Neuronal stem cell (in vitro differentiated cells): ENCODE measurements at regions not wholly inside any gene's neighbourhood (a gene's known extent, or its start where the extent isn't known, plus 50 kb on each side); places are given as distances from the start of the nearest gene placed in this dataset.
"Not testable (repeated sequence)": the region's sequence is repeated elsewhere in the genome, so short reads cannot be mapped to it uniquely, and the experiment has no call there.

ENCODE experiments used
- DNase-seq: peaks from one replicate; pipeline ENCODE4 v3.0.0-alpha.2; 2013; ENCODE audit warnings: low spot score
- H2AFZ ChIP-seq: one replicate; pipeline ENCODE4 v1.6.1; 2013; ENCODE audit warnings: mild to moderate bottlenecking, low read length, inconsistent platforms
- H2AK5ac ChIP-seq: 2 replicates; pipeline ENCODE4 v1.6.1; 2013; ENCODE audit warnings: low read depth, mild to moderate bottlenecking, inconsistent platforms, low read length, moderate library complexity, mixed read lengths
- H2BK120ac ChIP-seq: 2 replicates; pipeline ENCODE4 v1.6.1; 2013; ENCODE audit warnings: low read depth, mild to moderate bottlenecking, inconsistent platforms, low read length, moderate library complexity, mixed read lengths
- H2BK12ac ChIP-seq: one replicate; pipeline ENCODE4 v1.6.1; 2013; ENCODE audit warnings: low read length, inconsistent platforms
- H2BK15ac ChIP-seq: 2 replicates; pipeline ENCODE4 v1.6.1; 2013; ENCODE audit warnings: mild to moderate bottlenecking, low read length, inconsistent platforms, mixed read lengths
- H2BK5ac ChIP-seq: one replicate; pipeline ENCODE4 v1.6.1; 2013; ENCODE audit warnings: inconsistent platforms, mild to moderate bottlenecking, low read length, moderate library complexity
- H3K14ac ChIP-seq: one replicate; pipeline ENCODE4 v1.6.1; 2013; ENCODE audit warnings: low read length, inconsistent platforms
- H3K18ac ChIP-seq: 2 replicates; pipeline ENCODE4 v1.6.1; 2013; ENCODE audit warnings: low read length, inconsistent platforms
- H3K23ac ChIP-seq: 2 replicates; pipeline ENCODE4 v1.6.1; 2013; ENCODE audit warnings: low read depth, mild to moderate bottlenecking, mixed read lengths, low read length, inconsistent platforms; ENCODE audit not compliant: poor library complexity
- H3K27ac ChIP-seq: replicated peaks from 3 replicates; pipeline ENCODE4 v1.5.1; 2013; ENCODE audit warnings: low read length, inconsistent platforms
- H3K27me3 ChIP-seq, 3 experiments: 2 replicates each; pipeline ENCODE4 v1.6.1; 2013; ENCODE audit warnings: low read length in 3 of 3, mild to moderate bottlenecking in 2 of 3, inconsistent platforms in 1 of 3, low read depth in 1 of 3, mixed read lengths in 1 of 3, moderate library complexity in 1 of 3; ENCODE audit not compliant: control insufficient read depth in 3 of 3, insufficient read depth in 3 of 3
- H3K36me3 ChIP-seq, 2 donors: replicated peaks in 1 of 2; 2 replicates each; pipeline ENCODE4 v1.6.1; 2013; ENCODE audit warnings: low read length in 2 of 2; ENCODE audit not compliant: control insufficient read depth in 2 of 2, insufficient read depth in 2 of 2
- H3K4ac ChIP-seq: 2 replicates; pipeline ENCODE4 v1.6.1; 2013; ENCODE audit warnings: inconsistent platforms, mild to moderate bottlenecking, low read length, moderate library complexity
- H3K4me1 ChIP-seq, 2 donors: 1 replicate in 1 of 2; 2 replicates in 1 of 2; pipeline ENCODE4 v1.6.1; 2013; ENCODE audit warnings: low read length in 2 of 2, low read depth in 1 of 2; ENCODE audit not compliant: control insufficient read depth in 2 of 2, insufficient read depth in 1 of 2
- H3K4me2 ChIP-seq: one replicate; pipeline ENCODE4 v1.6.1; 2013; ENCODE audit warnings: mild to moderate bottlenecking, low read length, inconsistent platforms; ENCODE audit not compliant: insufficient read depth, poor library complexity, severe bottlenecking
- H3K4me3 ChIP-seq, 2 donors: 2 replicates each; pipeline ENCODE4 v1.5.1; 2013; ENCODE audit warnings: low read length in 2 of 2, mild to moderate bottlenecking in 2 of 2, inconsistent platforms in 1 of 2, moderate library complexity in 1 of 2
- H3K79me1 ChIP-seq: one replicate; pipeline ENCODE4 v1.6.1; 2013; ENCODE audit warnings: low read depth, mild to moderate bottlenecking, inconsistent platforms, low read length, moderate library complexity
- H3K9ac ChIP-seq: one replicate; pipeline ENCODE4 v1.6.1; 2013; ENCODE audit warnings: mild to moderate bottlenecking, low read depth, low read length, inconsistent platforms; ENCODE audit not compliant: poor library complexity
- H3K9me3 ChIP-seq, 2 donors: replicated peaks in 1 of 2; 2 replicates each; pipeline versions ENCODE3 to v1.6.1; 2013; ENCODE audit warnings: low read length in 2 of 2, mild to moderate bottlenecking in 2 of 2, inconsistent platforms in 1 of 2, low read depth in 1 of 2, mixed read lengths in 1 of 2, moderate library complexity in 1 of 2; ENCODE audit not compliant: control insufficient read depth in 2 of 2, insufficient read depth in 1 of 2
- H4K8ac ChIP-seq: one replicate; pipeline ENCODE4 v1.6.1; 2013; ENCODE audit warnings: low read depth, mild to moderate bottlenecking, inconsistent platforms, low read length, moderate library complexity
- H4K91ac ChIP-seq: one replicate; pipeline ENCODE4 v1.6.1; 2013; ENCODE audit warnings: low read length, low read depth, mild to moderate bottlenecking, inconsistent platforms; ENCODE audit not compliant: poor library complexity
- WGBS, 2 donors: extraction: QIAGEN DNeasy Blood & Tissue Kit; methylation state at CpG; one replicate each; pipeline ENCODE4 v1.1.7; 2013; ENCODE audit warnings: missing lambda C conversion rate in 2 of 2, mixed read lengths in 1 of 2; ENCODE audit not compliant: insufficient read length in 2 of 2, insufficient replicate concordance in 1 of 2; ENCODE audit errors: extremely low coverage in 2 of 2; 5-methylcytosine and 5-hydroxymethylcytosine counted together

- H3K23ac ChIP-seq, result no peak overlapping the region
- no peak overlapping the region for H2BK12ac ChIP-seq
- no peak overlapping the region for H4K91ac ChIP-seq
- H2BK120ac ChIP-seq, result no peak overlapping the region
- no peak overlapping the region for H3K14ac ChIP-seq
- H3K9me3 ChIP-seq, result no peaks in the 10 kb centered on the region
- H3K27ac ChIP-seq, result no peak overlapping the region
- H3K27me3 ChIP-seq, result peaks cover 0 to 7% (median 0%) of the 10 kb centered on the region in 3 experiments
- H3K4ac ChIP-seq, result no peak overlapping the region
- no peak overlapping the region for H2BK5ac ChIP-seq
- H3K4me1 ChIP-seq, result peaks cover 0 to 1% of the 10 kb centered on the region in 2 donors
- H3K9ac ChIP-seq, result no peak overlapping the region
- no peak overlapping the region for H3K4me3 ChIP-seq
- no peaks in the 10 kb centered on the region for H3K36me3 ChIP-seq
- H2AFZ ChIP-seq, result no peak overlapping the region
- H3K79me1 ChIP-seq, result no peaks in the 10 kb centered on the region
- no peak for DNase-seq
- no peak overlapping the region for H3K18ac ChIP-seq
- no CpG with 5 or more reads among the region's 17 CpGs for WGBS, 2 donors
- no peak overlapping the region for H2AK5ac ChIP-seq
- H3K4me2 ChIP-seq, result no peak overlapping the region
- no peak overlapping the region for H2BK15ac ChIP-seq
- H4K8ac ChIP-seq, result no peak overlapping the region
Measured at GRCh38 chr16:48059936-48060335, 95.9 kb downstream of the ABCC12 start.

DNA sequence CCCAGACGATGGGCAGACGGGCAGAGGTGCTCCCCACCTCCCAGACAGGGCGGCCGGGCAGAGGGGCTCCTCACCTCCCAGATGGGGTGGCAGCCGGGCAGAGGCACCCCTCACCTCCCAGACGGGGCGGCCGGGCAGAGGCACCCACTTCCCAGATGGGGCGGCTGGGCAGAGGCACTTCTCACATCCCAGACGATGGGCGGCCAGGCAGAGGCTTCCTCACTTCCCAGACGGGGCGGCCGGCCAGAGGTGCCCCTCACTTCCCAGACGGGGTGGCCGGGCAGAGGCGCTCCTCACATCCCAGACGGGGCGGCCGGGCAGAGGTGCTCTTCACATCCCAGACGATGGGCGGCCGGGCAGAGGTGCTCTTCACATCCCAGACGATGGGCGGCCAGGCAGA lies 96.6 kb downstream of the ABCC12 start:
- H3K14ac ChIP-seq, result peak overlapping the region; percentile 38
- H3K9me3 ChIP-seq, H2AK5ac ChIP-seq, H3K4ac ChIP-seq, H3K9ac ChIP-seq, H3K27me3 ChIP-seq, H2AFZ ChIP-seq, H2BK15ac ChIP-seq, H3K79me1 ChIP-seq, H4K91ac ChIP-seq, H2BK12ac ChIP-seq, H3K4me1 ChIP-seq, H2BK5ac ChIP-seq, DNase-seq, H3K23ac ChIP-seq, H3K27ac ChIP-seq, H4K8ac ChIP-seq, H3K4me2 ChIP-seq, H3K18ac ChIP-seq, H2BK120ac ChIP-seq, H3K36me3 ChIP-seq, H3K4me3 ChIP-seq: not testable (repeated sequence)
- no CpG with 5 or more reads among the region's 25 CpGs for WGBS, 2 donors

- Histone ChIP-seq H4K8ac (no peak overlapping the region), H3K4me2 (no peak overlapping the region), H3K9me3 (no peaks in the 10 kb centered on the region), H2BK15ac (no peak overlapping the region), H3K4me3 (no peak overlapping the region), H4K91ac (no peak overlapping the region), H3K9ac (no peak overlapping the region), H3K4me1 (peaks cover 0 to 10% of the 10 kb centered on the region in 2 donors), H3K14ac (no peak overlapping the region), H3K23ac (no peak overlapping the region), H2AFZ (peak overlapping the region; percentile 35), H3K79me1 (no peaks in the 10 kb centered on the region), H3K4ac (no peak overlapping the region), H2BK5ac (no peak overlapping the region), H2AK5ac (no peak overlapping the region), H3K27me3 (peaks cover 0 to 4% (median 0%) of the 10 kb centered on the region in 3 experiments), H2BK12ac (no peak overlapping the region), H3K27ac (no peak overlapping the region), H3K36me3 (no peaks in the 10 kb centered on the region), H2BK120ac (no peak overlapping the region), H3K18ac (no peak overlapping the region)
- no CpG with 5 or more reads among the region's 3 CpGs for WGBS, 2 donors
- DNase-seq, result no peak
Measured at GRCh38 chr16:48057048-48057447, 98.7 kb downstream of the ABCC12 start.

DNA sequence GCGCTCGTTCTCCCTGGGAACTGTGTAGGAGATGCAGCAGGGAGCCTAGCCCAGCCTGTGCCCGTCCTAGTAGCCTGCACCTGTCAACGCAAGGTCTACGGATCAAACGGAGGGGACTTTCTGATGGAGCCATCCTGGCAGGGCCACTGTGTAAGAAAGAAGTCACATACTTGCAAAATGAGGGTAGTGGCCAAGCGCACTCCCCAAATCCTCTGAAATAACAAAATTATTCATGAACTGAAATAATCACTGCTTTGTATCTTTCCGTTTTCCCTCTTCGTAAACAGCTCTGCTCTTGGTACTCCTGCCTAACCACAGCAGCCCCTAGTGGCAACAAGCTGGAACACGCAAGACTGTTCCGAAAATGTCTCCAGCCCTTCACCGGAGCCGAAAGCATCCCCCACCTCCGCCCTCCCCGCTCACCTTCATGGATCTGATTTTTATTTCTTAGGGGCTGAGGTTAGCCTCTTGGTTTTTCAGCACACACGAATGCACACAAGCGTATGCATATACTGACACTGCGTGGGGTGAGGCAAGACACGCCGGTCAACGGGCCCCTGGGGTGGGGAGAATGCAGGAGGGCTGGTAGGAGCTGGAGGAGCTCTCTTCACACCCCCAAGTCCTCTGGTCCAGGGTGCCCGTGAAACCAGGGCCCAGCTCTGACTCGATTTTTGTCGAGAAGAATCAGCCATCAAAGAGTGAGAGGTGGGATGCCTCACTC lies 100.8 kb downstream of the ABCC12 start:
- DNase-seq, result peak; percentile 48
- no peak overlapping the region for H2AFZ ChIP-seq
- H2BK5ac ChIP-seq, result no peak overlapping the region
- H3K9ac ChIP-seq, result no peak overlapping the region
- no CpG with 5 or more reads among the region's 24 CpGs for WGBS, 2 donors
- H3K4me1 ChIP-seq, result peaks cover 0 to 10% of the 10 kb centered on the region in 2 donors
- no peak overlapping the region for H3K4me2 ChIP-seq
- no peak overlapping the region for H3K14ac ChIP-seq
- H3K79me1 ChIP-seq, result no peaks in the 10 kb centered on the region
- peak overlapping the region; percentile 44 for H3K18ac ChIP-seq
- H3K4me3 ChIP-seq, result no peak overlapping the region
- no peak overlapping the region for H4K91ac ChIP-seq
- H3K23ac ChIP-seq, result no peak overlapping the region
- no peaks in the 10 kb centered on the region for H3K9me3 ChIP-seq
- H3K27ac ChIP-seq, result no peak overlapping the region
- no peak overlapping the region for H2AK5ac ChIP-seq
- H2BK120ac ChIP-seq, result no peak overlapping the region
- H3K36me3 ChIP-seq, result no peaks in the 10 kb centered on the region
- no peak overlapping the region for H2BK15ac ChIP-seq
- H4K8ac ChIP-seq, result no peak overlapping the region
- H3K27me3 ChIP-seq, result peaks cover 0 to 4% (median 0%) of the 10 kb centered on the region in 3 experiments
- H2BK12ac ChIP-seq, result no peak overlapping the region
- no peak overlapping the region for H3K4ac ChIP-seq
